Upper lobe of left lung (tissue), 4 donors: ENCODE measurements at regions not wholly inside any gene's neighbourhood (a gene's known extent, or its start where the extent isn't known, plus 50 kb on each side); places are given as distances from the start of the nearest gene placed in this dataset.

ENCODE experiments used
- CTCF ChIP-seq, 6 experiments: fragments of 450-650 bp in 4 of 6; fragments of 200-600 bp in 2 of 6; sonication (generic) in 2 of 6; IDR thresholded peaks; one replicate each; pipeline ENCODE4 v1.5.1; 2016 to 2019; ENCODE audit warnings: antibody characterized with exemption in 6 of 6
- EP300 ChIP-seq, 4 donors: sonication (generic); formaldehyde crosslinking; IDR thresholded peaks; one replicate each; pipeline ENCODE4 v1.5.1; 2017; ENCODE audit warnings: antibody characterized with exemption in 4 of 4, control low read depth in 2 of 4
- POLR2A ChIP-seq, 4 donors: fragments of 450-650 bp; IDR thresholded peaks; one replicate each; pipeline ENCODE4 v1.5.1; 2016 to 2017; ENCODE audit warnings: antibody characterized with exemption in 4 of 4, mild to moderate bottlenecking in 2 of 4
- POLR2AphosphoS5 ChIP-seq, 2 donors: sonication (generic); formaldehyde crosslinking; IDR thresholded peaks; one replicate each; pipeline ENCODE4 v1.5.1; 2017; ENCODE audit warnings: antibody characterized with exemption in 2 of 2

- TF ChIP-seq POLR2AphosphoS5 (IDR thresholded peaks at IDR 0.05) (no peak), CTCF (IDR thresholded peaks at IDR 0.05) (no peak), POLR2A (IDR thresholded peaks at IDR 0.05) (no peak), EP300 (IDR thresholded peaks at IDR 0.05) (no peak)
Measured at GRCh38 chr14:51593397-51593796, 58.3 kb upstream of the FRMD6 start.
